H1 (cell line): ENCODE measurements at regions not wholly inside any gene's neighbourhood (a gene's known extent, or its start where the extent isn't known, plus 50 kb on each side); places are given as distances from the start of the nearest gene placed in this dataset.

Source experiments
- CREB1 ChIP-seq: IDR thresholded peaks from 2 replicates; pipeline ENCODE4 v1.6.1; 2012; ENCODE audit warnings: inconsistent platforms
- PHF8 ChIP-seq: fragments of 200-600 bp; sonication (generic); conservative IDR thresholded peaks from 2 replicates; pipeline ENCODE4 v1.7.1; 2012; ENCODE audit warnings: low read depth, mild to moderate bottlenecking, inconsistent platforms, low read length, moderate library complexity
- SIN3A ChIP-seq, 2 experiments: IDR thresholded peaks in 1 of 2; conservative IDR thresholded peaks in 1 of 2; 2 replicates each; pipeline ENCODE4 v1.6.1; 2011 to 2012; ENCODE audit warnings: low read length in 2 of 2, improper control_type of control experiment in 1 of 2, low read depth in 1 of 2, mild to moderate bottlenecking in 1 of 2
- SIRT6 ChIP-seq: IDR thresholded peaks from one replicate; pipeline ENCODE4 v1.7.1; 2012; ENCODE audit warnings: low read length, inconsistent platforms
- SUZ12 ChIP-seq: fragments of 200-600 bp; sonication (generic); IDR thresholded peaks from 2 replicates; pipeline ENCODE4 v1.6.1; 2012; ENCODE audit warnings: mild to moderate bottlenecking, inconsistent platforms, low read length, moderate library complexity, mixed read lengths
- YY1 ChIP-seq: IDR thresholded peaks from 2 replicates; pipeline ENCODE4 v1.6.1; 2011; ENCODE audit warnings: low read depth, mild to moderate bottlenecking, low read length
- ZNF274 ChIP-seq: IDR thresholded peaks from 2 replicates; pipeline ENCODE4 v1.7.0; 2012; ENCODE audit warnings: low read length, borderline replicate concordance; ENCODE audit errors: extremely low read depth
- TF ChIP-seq, protein P1 (sequence below): fragments of 300-600 bp; sonication (generic); IDR thresholded peaks from 2 replicates; pipeline ENCODE4 v1.7.1; 2012; ENCODE audit warnings: low read length, moderate library complexity, mild to moderate bottlenecking, inconsistent platforms; ENCODE audit not compliant: insufficient replicate concordance
- TF ChIP-seq, protein P2 (sequence below): IDR thresholded peaks from 2 replicates; pipeline ENCODE4 v1.6.1; 2012; ENCODE audit warnings: inconsistent platforms

DNA sequence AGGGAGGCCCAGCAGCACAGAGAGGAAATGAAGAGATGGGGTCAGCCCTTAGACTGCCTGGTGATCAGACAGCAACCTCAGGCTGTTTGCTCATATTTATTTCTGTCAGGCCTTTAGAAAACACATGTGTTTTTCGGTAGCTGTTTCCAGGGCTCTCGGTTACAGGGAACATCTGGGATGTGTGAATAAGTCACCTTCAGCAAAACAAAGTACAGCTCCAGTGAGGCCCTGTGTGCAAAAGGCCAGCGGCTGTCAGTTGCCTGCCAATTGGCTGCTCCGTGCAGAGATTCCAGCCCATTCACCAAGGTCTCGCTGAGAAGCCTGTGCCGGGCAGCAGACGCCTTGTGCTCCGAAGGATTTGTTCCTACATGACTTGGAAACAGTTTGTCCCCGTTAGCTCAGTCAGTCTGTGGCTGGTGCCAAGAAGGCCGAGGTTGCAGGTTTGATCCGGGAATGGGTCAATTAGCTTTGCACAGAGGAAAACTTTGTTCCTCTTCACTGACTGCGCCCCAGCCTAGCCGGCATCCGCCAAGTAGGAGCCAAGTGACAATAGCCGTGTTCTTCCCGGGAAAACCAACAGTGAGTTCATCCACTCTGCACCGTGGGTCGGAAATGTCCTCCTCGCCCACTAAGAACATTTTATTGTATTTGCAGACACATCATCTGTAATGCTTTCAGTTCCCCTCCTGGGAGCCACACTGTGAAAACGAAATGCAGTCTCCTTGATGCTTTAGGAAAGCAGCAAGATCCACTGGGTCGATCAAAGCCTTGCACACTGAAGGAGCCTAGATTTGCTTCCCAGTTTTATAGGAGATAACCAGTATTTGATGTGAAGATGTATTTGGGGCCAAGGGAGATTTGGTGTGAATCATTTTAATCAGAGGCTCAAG, 315.4 kb upstream of the CDYL start (continued):
- TF ChIP-seq, protein P1, sequence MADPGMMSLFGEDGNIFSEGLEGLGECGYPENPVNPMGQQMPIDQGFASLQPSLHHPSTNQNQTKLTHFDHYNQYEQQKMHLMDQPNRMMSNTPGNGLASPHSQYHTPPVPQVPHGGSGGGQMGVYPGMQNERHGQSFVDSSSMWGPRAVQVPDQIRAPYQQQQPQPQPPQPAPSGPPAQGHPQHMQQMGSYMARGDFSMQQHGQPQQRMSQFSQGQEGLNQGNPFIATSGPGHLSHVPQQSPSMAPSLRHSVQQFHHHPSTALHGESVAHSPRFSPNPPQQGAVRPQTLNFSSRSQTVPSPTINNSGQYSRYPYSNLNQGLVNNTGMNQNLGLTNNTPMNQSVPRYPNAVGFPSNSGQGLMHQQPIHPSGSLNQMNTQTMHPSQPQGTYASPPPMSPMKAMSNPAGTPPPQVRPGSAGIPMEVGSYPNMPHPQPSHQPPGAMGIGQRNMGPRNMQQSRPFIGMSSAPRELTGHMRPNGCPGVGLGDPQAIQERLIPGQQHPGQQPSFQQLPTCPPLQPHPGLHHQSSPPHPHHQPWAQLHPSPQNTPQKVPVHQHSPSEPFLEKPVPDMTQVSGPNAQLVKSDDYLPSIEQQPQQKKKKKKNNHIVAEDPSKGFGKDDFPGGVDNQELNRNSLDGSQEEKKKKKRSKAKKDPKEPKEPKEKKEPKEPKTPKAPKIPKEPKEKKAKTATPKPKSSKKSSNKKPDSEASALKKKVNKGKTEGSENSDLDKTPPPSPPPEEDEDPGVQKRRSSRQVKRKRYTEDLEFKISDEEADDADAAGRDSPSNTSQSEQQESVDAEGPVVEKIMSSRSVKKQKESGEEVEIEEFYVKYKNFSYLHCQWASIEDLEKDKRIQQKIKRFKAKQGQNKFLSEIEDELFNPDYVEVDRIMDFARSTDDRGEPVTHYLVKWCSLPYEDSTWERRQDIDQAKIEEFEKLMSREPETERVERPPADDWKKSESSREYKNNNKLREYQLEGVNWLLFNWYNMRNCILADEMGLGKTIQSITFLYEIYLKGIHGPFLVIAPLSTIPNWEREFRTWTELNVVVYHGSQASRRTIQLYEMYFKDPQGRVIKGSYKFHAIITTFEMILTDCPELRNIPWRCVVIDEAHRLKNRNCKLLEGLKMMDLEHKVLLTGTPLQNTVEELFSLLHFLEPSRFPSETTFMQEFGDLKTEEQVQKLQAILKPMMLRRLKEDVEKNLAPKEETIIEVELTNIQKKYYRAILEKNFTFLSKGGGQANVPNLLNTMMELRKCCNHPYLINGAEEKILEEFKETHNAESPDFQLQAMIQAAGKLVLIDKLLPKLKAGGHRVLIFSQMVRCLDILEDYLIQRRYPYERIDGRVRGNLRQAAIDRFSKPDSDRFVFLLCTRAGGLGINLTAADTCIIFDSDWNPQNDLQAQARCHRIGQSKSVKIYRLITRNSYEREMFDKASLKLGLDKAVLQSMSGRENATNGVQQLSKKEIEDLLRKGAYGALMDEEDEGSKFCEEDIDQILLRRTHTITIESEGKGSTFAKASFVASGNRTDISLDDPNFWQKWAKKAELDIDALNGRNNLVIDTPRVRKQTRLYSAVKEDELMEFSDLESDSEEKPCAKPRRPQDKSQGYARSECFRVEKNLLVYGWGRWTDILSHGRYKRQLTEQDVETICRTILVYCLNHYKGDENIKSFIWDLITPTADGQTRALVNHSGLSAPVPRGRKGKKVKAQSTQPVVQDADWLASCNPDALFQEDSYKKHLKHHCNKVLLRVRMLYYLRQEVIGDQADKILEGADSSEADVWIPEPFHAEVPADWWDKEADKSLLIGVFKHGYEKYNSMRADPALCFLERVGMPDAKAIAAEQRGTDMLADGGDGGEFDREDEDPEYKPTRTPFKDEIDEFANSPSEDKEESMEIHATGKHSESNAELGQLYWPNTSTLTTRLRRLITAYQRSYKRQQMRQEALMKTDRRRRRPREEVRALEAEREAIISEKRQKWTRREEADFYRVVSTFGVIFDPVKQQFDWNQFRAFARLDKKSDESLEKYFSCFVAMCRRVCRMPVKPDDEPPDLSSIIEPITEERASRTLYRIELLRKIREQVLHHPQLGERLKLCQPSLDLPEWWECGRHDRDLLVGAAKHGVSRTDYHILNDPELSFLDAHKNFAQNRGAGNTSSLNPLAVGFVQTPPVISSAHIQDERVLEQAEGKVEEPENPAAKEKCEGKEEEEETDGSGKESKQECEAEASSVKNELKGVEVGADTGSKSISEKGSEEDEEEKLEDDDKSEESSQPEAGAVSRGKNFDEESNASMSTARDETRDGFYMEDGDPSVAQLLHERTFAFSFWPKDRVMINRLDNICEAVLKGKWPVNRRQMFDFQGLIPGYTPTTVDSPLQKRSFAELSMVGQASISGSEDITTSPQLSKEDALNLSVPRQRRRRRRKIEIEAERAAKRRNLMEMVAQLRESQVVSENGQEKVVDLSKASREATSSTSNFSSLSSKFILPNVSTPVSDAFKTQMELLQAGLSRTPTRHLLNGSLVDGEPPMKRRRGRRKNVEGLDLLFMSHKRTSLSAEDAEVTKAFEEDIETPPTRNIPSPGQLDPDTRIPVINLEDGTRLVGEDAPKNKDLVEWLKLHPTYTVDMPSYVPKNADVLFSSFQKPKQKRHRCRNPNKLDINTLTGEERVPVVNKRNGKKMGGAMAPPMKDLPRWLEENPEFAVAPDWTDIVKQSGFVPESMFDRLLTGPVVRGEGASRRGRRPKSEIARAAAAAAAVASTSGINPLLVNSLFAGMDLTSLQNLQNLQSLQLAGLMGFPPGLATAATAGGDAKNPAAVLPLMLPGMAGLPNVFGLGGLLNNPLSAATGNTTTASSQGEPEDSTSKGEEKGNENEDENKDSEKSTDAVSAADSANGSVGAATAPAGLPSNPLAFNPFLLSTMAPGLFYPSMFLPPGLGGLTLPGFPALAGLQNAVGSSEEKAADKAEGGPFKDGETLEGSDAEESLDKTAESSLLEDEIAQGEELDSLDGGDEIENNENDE, result no peak
- TF ChIP-seq ZNF274, result no peak
- no peak for TF ChIP-seq YY1
- TF ChIP-seq SIRT6, result no peak
- TF ChIP-seq, protein P2, sequence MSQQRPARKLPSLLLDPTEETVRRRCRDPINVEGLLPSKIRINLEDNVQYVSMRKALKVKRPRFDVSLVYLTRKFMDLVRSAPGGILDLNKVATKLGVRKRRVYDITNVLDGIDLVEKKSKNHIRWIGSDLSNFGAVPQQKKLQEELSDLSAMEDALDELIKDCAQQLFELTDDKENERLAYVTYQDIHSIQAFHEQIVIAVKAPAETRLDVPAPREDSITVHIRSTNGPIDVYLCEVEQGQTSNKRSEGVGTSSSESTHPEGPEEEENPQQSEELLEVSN, result no peak
- TF ChIP-seq CREB1, result no peak
- no peak for TF ChIP-seq PHF8
- no peak for TF ChIP-seq SIN3A (conservative IDR thresholded peaks at IDR 0.05 in 1 of 2, IDR thresholded peaks at IDR 0.05 in 1 of 2; ENCODE audit: low read depth in 1 of 2, low read length in 2 of 2)
- no peak for TF ChIP-seq SUZ12
